ENCODE measurements at regions not wholly inside any gene's neighbourhood (a gene's known extent, or its start where the extent isn't known, plus 50 kb on each side); places are given as distances from the start of the nearest gene placed in this dataset.

DNA sequence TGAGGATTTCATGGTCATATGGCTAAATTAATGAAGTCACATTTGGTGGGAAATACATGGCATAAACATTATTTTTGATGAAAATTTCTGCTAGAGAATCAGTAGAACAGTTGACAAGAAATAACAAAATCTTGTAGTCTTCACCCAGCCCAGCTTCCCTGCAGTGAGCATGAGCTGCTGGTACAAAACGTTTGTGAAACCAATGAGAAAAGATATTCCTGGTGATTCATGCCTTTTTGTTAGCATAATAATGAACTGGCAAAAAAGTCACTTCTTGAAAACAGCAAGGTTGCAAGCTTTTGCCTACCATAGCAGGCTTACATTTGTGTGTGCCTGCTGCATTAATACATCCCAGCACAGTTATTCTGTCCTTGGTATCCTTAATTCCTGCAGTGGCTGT lies 475.9 kb upstream of the HTR2A start:
- Mint-ChIP-seq H3K27ac (no peak overlapping the region), H3K4me1 (no peaks in the 10 kb centered on the region), H3K4me3 (no peak overlapping the region), H3K36me3 (ENCODE audit: low read depth) (no peaks in the 10 kb centered on the region), H3K9me3 (peaks cover 34% of the 10 kb centered on the region), H3K27me3 (ENCODE audit: low read depth) (no peaks in the 10 kb centered on the region)
- TF ChIP-seq, protein P1, sequence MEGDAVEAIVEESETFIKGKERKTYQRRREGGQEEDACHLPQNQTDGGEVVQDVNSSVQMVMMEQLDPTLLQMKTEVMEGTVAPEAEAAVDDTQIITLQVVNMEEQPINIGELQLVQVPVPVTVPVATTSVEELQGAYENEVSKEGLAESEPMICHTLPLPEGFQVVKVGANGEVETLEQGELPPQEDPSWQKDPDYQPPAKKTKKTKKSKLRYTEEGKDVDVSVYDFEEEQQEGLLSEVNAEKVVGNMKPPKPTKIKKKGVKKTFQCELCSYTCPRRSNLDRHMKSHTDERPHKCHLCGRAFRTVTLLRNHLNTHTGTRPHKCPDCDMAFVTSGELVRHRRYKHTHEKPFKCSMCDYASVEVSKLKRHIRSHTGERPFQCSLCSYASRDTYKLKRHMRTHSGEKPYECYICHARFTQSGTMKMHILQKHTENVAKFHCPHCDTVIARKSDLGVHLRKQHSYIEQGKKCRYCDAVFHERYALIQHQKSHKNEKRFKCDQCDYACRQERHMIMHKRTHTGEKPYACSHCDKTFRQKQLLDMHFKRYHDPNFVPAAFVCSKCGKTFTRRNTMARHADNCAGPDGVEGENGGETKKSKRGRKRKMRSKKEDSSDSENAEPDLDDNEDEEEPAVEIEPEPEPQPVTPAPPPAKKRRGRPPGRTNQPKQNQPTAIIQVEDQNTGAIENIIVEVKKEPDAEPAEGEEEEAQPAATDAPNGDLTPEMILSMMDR (IDR thresholded peaks at IDR 0.05; ENCODE audit: unreplicated experiment in 3 of 3), result no peak

DNA sequence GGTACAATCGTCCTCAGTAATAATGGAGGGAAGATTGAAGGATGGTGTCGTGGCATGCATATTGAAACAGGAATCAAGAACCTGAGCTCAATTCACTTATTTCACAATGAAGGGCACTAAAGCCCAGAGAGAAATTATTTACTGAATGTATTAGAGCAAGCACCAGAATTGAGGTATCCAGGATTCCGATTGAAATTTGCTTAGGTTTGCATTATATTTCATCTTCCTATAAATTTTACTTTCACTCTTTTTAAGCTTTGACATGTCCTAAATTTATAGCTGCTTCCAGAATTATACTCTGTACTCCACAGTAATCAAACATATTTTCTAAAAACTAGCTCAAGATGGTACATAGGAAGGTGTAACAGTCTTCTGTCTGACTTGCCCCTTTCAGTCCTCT lies 454.9 kb upstream of the HTR2A start:
- H3K36me3 Mint-ChIP-seq (ENCODE audit: low read depth), result no peaks in the 10 kb centered on the region
- TF ChIP-seq, protein P1 (IDR thresholded peaks at IDR 0.05; ENCODE audit: unreplicated experiment in 3 of 3), result no peak
- no peak overlapping the region for H3K27ac Mint-ChIP-seq
- H3K27me3 Mint-ChIP-seq (ENCODE audit: low read depth), result peaks cover 3% of the 10 kb centered on the region
- H3K4me1 Mint-ChIP-seq, result no peaks in the 10 kb centered on the region
- H3K4me3 Mint-ChIP-seq, result no peak overlapping the region
- peaks cover 12% of the 10 kb centered on the region for H3K9me3 Mint-ChIP-seq

DNA sequence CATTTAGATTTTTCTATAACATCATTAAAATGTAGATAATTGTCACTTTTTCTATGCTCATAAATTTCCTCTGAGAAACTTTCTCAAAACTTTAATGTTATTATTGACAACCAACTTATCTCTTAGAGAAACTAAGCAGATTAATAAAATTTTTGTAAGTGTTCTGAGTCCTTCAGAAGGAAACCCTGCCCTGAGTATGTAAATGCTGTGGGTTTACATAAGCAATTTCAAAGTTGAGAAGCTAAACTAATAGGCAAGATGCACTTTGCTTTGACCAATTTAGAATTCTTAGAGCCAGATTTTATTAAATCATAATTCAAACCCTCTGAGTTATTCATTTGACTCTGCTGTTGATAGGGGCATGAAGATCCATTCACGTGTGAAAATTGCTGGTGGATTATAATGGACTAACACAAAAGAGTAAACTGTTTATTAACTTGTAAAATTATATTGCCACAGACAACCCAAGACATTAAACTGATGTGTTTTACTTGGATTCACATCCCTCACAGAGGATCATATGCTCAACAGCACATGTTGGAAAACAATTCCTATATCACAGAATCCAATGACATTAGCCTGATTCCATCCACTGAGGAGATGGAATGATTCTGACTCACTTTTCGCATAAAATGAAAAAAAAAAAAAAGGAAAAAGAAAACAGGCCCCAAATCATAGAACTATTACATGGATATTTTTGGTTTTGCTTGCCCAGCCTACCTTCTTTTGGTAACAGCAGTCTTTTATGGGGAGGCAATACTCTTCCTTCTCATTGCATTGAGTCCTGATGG lies 453.7 kb upstream of the HTR2A start:
- H3K36me3 Mint-ChIP-seq (ENCODE audit: low read depth), result no peaks in the 10 kb centered on the region
- H3K4me1 Mint-ChIP-seq, result no peaks in the 10 kb centered on the region
- peaks cover under 1% of the 10 kb centered on the region for H3K9me3 Mint-ChIP-seq
- TF ChIP-seq, protein P1 (IDR thresholded peaks at IDR 0.05; ENCODE audit: unreplicated experiment in 3 of 3), result no peak
- peaks cover 3% of the 10 kb centered on the region for H3K27me3 Mint-ChIP-seq (ENCODE audit: low read depth)
- H3K27ac Mint-ChIP-seq, result no peak overlapping the region
- H3K4me3 Mint-ChIP-seq, result no peak overlapping the region

GRCh38 chr13:47349211-47349610 lies 452.4 kb upstream of the HTR2A start:
- Mint-ChIP-seq H3K27me3 (ENCODE audit: low read depth) (peaks cover 3% of the 10 kb centered on the region), H3K4me1 (no peaks in the 10 kb centered on the region), H3K36me3 (ENCODE audit: low read depth) (no peaks in the 10 kb centered on the region), H3K4me3 (no peak overlapping the region), H3K9me3 (peaks cover 7% of the 10 kb centered on the region), H3K27ac (no peak overlapping the region)
- TF ChIP-seq, protein P1 (IDR thresholded peaks at IDR 0.05; ENCODE audit: unreplicated experiment in 3 of 3), result no peak

DNA sequence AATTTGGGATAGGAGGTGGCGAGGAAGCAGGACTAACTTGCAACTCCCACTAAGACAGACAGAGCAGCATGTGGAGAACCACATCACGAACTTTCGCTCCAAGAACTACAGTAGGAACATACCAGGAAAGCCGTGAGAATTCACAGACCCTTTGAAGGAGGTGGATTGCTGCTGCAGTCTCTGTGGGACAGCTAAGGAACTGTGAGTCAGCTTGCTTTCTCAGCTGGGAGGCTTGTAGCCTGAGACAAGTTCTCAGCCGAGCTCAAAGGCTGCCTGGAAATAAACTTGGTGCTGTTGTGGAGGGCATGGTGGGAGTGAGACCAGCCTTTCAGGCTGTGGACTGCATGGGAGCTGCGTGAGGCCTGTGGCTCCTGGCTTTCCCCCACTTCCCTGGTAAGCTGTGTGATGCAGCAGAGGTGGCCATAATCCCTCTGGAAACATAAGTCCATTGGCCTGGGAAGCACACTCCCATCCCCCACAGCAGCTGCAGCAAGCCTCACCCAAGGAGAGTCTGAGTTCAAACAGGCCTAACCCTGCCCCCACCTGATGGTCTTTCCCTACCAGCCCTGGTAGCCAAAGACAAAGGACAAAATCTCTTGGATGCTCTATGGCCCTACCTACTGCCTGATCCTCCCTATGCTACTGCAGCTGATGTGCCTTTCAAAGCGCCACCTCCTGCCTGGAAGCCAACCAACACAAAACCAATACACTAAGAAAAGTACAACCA lies 441.1 kb upstream of the HTR2A start:
- H3K36me3 Mint-ChIP-seq (ENCODE audit: low read depth), result no peaks in the 10 kb centered on the region
- H3K4me1 Mint-ChIP-seq, result no peaks in the 10 kb centered on the region
- no peaks in the 10 kb centered on the region for H3K27me3 Mint-ChIP-seq (ENCODE audit: low read depth)
- H3K4me3 Mint-ChIP-seq, result no peak overlapping the region
- TF ChIP-seq, protein P1 (IDR thresholded peaks at IDR 0.05; ENCODE audit: unreplicated experiment in 3 of 3), result no peak
- peaks cover 19% of the 10 kb centered on the region for H3K9me3 Mint-ChIP-seq
- no peak overlapping the region for H3K27ac Mint-ChIP-seq

All from nephron (organoid).